NB4 (cell line): ENCODE measurements at regions not wholly inside any gene's neighbourhood (a gene's known extent, or its start where the extent isn't known, plus 50 kb on each side); places are given as distances from the start of the nearest gene placed in this dataset.

Source experiments
- CTCF ChIP-seq: IDR thresholded peaks from one replicate; pipeline ENCODE4 v1.5.1; 2012; ENCODE audit warnings: low read depth, low read length
- MYC ChIP-seq: IDR thresholded peaks from 2 replicates; pipeline ENCODE4 v1.6.1; 2011; ENCODE audit warnings: low read depth, low read length
- POLR2A ChIP-seq: IDR thresholded peaks from 2 replicates; pipeline ENCODE4 v1.6.1; 2011; ENCODE audit warnings: mild to moderate bottlenecking; ENCODE audit not compliant: insufficient read length; ENCODE audit errors: extremely low read depth

DNA sequence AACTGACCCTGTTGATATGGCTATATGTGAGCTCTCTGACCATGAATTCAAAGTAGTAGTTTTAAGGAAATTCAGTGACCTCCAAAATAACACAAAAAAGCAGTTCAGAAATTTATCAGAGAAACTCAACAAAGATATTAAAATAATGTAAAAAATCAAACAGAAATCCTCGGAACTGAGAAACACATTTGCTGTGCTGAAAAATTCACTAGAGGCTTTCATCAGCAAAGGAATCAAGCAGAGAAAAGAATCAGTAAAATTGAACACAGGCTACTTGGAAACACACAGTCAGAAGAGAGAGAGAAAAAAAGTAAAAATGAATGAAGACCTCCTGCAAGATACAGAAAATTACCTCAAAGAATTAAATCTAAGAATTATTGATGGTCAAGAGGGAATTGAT is 417.2 kb downstream of the TMEM232 start:
- no peak for TF ChIP-seq POLR2A
- TF ChIP-seq CTCF, result no peak
- TF ChIP-seq MYC, result no peak
